Testis (tissue), 2 donors: ENCODE measurements at regions not wholly inside any gene's neighbourhood (a gene's known extent, or its start where the extent isn't known, plus 50 kb on each side); places are given as distances from the start of the nearest gene placed in this dataset.

Source experiments
- POLR2A ChIP-seq: fragments of 450-650 bp; IDR thresholded peaks from one replicate; pipeline ENCODE4 v1.6.1; 2017; ENCODE audit warnings: antibody characterized with exemption, mild to moderate bottlenecking, moderate library complexity
- TF ChIP-seq, protein P1 (sequence below), 3 experiments: fragments of 450-650 bp in 2 of 3; fragments of 200-600 bp in 1 of 3; sonication (generic) in 1 of 3; IDR thresholded peaks; one replicate each; pipeline ENCODE4 v1.5.1; 2016 to 2019; ENCODE audit warnings: antibody characterized with exemption in 3 of 3, mild to moderate bottlenecking in 2 of 3, moderate library complexity in 1 of 3

DNA sequence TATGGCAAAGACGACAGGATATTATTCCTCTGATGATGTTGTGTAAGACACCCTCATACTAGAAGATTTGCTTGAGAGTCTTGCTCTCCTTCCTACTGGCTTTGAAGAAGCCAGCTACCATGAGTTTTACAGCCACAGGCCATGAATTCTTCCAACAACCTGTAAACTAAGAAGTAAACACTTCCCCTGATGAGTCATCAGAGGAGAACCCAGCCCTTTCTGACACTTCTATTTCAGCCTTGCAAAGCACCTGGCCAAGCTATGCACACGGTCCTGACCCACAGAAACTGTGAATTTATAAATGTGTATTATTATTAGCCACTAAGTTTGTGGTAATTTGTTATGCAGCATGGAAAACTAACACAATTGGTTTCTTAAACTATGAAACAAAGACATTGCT lies 288.8 kb upstream of the ADAMTSL1 start:
- no peak for TF ChIP-seq POLR2A
- TF ChIP-seq, protein P1, sequence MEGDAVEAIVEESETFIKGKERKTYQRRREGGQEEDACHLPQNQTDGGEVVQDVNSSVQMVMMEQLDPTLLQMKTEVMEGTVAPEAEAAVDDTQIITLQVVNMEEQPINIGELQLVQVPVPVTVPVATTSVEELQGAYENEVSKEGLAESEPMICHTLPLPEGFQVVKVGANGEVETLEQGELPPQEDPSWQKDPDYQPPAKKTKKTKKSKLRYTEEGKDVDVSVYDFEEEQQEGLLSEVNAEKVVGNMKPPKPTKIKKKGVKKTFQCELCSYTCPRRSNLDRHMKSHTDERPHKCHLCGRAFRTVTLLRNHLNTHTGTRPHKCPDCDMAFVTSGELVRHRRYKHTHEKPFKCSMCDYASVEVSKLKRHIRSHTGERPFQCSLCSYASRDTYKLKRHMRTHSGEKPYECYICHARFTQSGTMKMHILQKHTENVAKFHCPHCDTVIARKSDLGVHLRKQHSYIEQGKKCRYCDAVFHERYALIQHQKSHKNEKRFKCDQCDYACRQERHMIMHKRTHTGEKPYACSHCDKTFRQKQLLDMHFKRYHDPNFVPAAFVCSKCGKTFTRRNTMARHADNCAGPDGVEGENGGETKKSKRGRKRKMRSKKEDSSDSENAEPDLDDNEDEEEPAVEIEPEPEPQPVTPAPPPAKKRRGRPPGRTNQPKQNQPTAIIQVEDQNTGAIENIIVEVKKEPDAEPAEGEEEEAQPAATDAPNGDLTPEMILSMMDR (IDR thresholded peaks at IDR 0.05) = no peak
